ENCODE measurements at regions not wholly inside any gene's neighbourhood (a gene's known extent, or its start where the extent isn't known, plus 50 kb on each side); places are given as distances from the start of the nearest gene placed in this dataset.

- TF ChIP-seq CTCF (IDR thresholded peaks at IDR 0.05) (no peak), EP300 (IDR thresholded peaks at IDR 0.05; ENCODE audit: borderline replicate concordance in 1 of 2, low read depth in 1 of 2, low read length in 1 of 2) (no peak), YY1 (IDR thresholded peaks at IDR 0.05; ENCODE audit: low read depth) (no peak), RFX5 (IDR thresholded peaks at IDR 0.05; ENCODE audit: low read length) (no peak), SIN3A (IDR thresholded peaks at IDR 0.05; ENCODE audit: borderline replicate concordance, low read depth, low read length) (no peak), NFIC (IDR thresholded peaks at IDR 0.05; ENCODE audit: borderline replicate concordance) (no peak), RCOR1 (IDR thresholded peaks at IDR 0.05; ENCODE audit: low read length) (no peak), USF2 (IDR thresholded peaks at IDR 0.05; ENCODE audit: borderline replicate concordance, low read depth, low read length) (no peak), FOXJ3 (CRISPR knock-in tag; IDR thresholded peaks at IDR 0.05) (no peak), TAF1 (IDR thresholded peaks at IDR 0.05; ENCODE audit: borderline replicate concordance, low read depth, low read length) (no peak), PBX3 (IDR thresholded peaks at IDR 0.05) (no peak)
- TF ChIP-seq, protein P1, sequence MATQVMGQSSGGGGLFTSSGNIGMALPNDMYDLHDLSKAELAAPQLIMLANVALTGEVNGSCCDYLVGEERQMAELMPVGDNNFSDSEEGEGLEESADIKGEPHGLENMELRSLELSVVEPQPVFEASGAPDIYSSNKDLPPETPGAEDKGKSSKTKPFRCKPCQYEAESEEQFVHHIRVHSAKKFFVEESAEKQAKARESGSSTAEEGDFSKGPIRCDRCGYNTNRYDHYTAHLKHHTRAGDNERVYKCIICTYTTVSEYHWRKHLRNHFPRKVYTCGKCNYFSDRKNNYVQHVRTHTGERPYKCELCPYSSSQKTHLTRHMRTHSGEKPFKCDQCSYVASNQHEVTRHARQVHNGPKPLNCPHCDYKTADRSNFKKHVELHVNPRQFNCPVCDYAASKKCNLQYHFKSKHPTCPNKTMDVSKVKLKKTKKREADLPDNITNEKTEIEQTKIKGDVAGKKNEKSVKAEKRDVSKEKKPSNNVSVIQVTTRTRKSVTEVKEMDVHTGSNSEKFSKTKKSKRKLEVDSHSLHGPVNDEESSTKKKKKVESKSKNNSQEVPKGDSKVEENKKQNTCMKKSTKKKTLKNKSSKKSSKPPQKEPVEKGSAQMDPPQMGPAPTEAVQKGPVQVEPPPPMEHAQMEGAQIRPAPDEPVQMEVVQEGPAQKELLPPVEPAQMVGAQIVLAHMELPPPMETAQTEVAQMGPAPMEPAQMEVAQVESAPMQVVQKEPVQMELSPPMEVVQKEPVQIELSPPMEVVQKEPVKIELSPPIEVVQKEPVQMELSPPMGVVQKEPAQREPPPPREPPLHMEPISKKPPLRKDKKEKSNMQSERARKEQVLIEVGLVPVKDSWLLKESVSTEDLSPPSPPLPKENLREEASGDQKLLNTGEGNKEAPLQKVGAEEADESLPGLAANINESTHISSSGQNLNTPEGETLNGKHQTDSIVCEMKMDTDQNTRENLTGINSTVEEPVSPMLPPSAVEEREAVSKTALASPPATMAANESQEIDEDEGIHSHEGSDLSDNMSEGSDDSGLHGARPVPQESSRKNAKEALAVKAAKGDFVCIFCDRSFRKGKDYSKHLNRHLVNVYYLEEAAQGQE (IDR thresholded peaks at IDR 0.05; ENCODE audit: low read depth, low read length): no peak
- TF ChIP-seq, protein P2, sequence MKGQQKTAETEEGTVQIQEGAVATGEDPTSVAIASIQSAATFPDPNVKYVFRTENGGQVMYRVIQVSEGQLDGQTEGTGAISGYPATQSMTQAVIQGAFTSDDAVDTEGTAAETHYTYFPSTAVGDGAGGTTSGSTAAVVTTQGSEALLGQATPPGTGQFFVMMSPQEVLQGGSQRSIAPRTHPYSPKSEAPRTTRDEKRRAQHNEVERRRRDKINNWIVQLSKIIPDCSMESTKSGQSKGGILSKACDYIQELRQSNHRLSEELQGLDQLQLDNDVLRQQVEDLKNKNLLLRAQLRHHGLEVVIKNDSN (IDR thresholded peaks at IDR 0.05; ENCODE audit: borderline replicate concordance, low read depth): no peak
- TF ChIP-seq, protein P3, sequence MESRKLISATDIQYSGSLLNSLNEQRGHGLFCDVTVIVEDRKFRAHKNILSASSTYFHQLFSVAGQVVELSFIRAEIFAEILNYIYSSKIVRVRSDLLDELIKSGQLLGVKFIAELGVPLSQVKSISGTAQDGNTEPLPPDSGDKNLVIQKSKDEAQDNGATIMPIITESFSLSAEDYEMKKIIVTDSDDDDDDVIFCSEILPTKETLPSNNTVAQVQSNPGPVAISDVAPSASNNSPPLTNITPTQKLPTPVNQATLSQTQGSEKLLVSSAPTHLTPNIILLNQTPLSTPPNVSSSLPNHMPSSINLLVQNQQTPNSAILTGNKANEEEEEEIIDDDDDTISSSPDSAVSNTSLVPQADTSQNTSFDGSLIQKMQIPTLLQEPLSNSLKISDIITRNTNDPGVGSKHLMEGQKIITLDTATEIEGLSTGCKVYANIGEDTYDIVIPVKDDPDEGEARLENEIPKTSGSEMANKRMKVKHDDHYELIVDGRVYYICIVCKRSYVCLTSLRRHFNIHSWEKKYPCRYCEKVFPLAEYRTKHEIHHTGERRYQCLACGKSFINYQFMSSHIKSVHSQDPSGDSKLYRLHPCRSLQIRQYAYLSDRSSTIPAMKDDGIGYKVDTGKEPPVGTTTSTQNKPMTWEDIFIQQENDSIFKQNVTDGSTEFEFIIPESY (IDR thresholded peaks at IDR 0.05; ENCODE audit: borderline replicate concordance, low read depth): no peak
These were observed 185.2 kb downstream of the GADD45G start for GRCh38 chr9:89789922-89790510.

Data from SK-N-SH (cell line).